Heart left ventricle (tissue), 16 donors: ENCODE measurements at regions not wholly inside any gene's neighbourhood (a gene's known extent, or its start where the extent isn't known, plus 50 kb on each side); places are given as distances from the start of the nearest gene placed in this dataset.

ENCODE experiments used
- ATAC-seq, 4 donors: fragments of 200-7000 bp; cut with Tn5 transposase; one replicate each; pipeline ENCODE4 v1.9.1; 2020 to 2022; ENCODE audit warnings: moderate library complexity in 4 of 4, mild to moderate bottlenecking in 3 of 4, moderate number of reproducible peaks in 1 of 4
- DNase-seq, 5 donors: peaks; one replicate each; pipeline ENCODE4 v3.0.0-alpha.2; 2020
- H3K27ac ChIP-seq, 12 donors: fragments of 200-600 bp; sonication (generic) in 4 of 12; one replicate each; pipeline versions ENCODE4 v1.5.0 to v1.8.0; 2016 to 2022; ENCODE audit warnings: mild to moderate bottlenecking in 2 of 12
- H3K27me3 ChIP-seq, 9 donors: fragments of 200-600 bp; sonication (generic) in 2 of 9; one replicate each; pipeline versions ENCODE4 v1.5.1 to v1.8.0; 2016 to 2022; ENCODE audit warnings: mild to moderate bottlenecking in 3 of 9
- H3K36me3 ChIP-seq, 9 donors: fragments of 200-600 bp; sonication (generic) in 2 of 9; one replicate each; pipeline versions ENCODE4 v1.5.0 to v1.8.0; 2018 to 2022; ENCODE audit warnings: mild to moderate bottlenecking in 2 of 9
- H3K4me1 ChIP-seq, 12 donors: fragments of 200-600 bp; sonication (generic) in 4 of 12; one replicate each; pipeline versions ENCODE4 v1.5.0 to v1.8.0; 2016 to 2022; ENCODE audit warnings: mild to moderate bottlenecking in 3 of 12
- H3K4me3 ChIP-seq, 12 donors: fragments of 200-600 bp; sonication (generic) in 4 of 12; one replicate each; pipeline versions ENCODE4 v1.5.0 to v1.8.0; 2017 to 2022; ENCODE audit warnings: mild to moderate bottlenecking in 9 of 12, moderate library complexity in 4 of 12
- H3K9me3 ChIP-seq, 12 donors: fragments of 200-600 bp; sonication (generic) in 4 of 12; one replicate each; pipeline versions ENCODE4 v1.5.0 to v1.8.0; 2016 to 2022; ENCODE audit warnings: mild to moderate bottlenecking in 1 of 12
- CTCF ChIP-seq, 12 donors: fragments of 200-600 bp; sonication (generic) in 4 of 12; IDR thresholded peaks; one replicate each; pipeline versions ENCODE4 v1.5.0 to v1.8.0; 2018 to 2022; ENCODE audit warnings: antibody characterized with exemption in 12 of 12, mild to moderate bottlenecking in 5 of 12
- POLR2A ChIP-seq, 2 donors: fragments of 450-650 bp; IDR thresholded peaks; one replicate each; pipeline ENCODE4 v1.6.1; 2017; ENCODE audit warnings: antibody characterized with exemption in 2 of 2, mild to moderate bottlenecking in 2 of 2, moderate library complexity in 2 of 2
- WGBS, 4 donors: extraction: QIAGEN DNeasy Blood & Tissue Kit in 2 of 4; methylation state at CpG; one replicate each; pipeline versions ENCODE4 v1.1.5 to v1.1.7; 2013 to 2018; 5-methylcytosine and 5-hydroxymethylcytosine counted together
- intact Hi-C, 10 donors: fragments of 100-400 bp; cut with DNase I; formaldehyde crosslinking; loops; one replicate each; pipeline versions ENCODE4 v1.11.1 to v1.14.2; 2022
- donor health status: ischemic (EF 13 %, LVEDD 7.1; RV severe dilation, severe dysfunction).
- donor health status: healthy with polysubstance abuse.
- donor health status: DM: no; HTN: yes; CAD: no.
- donor health status: DM: no; HTN: no; CAD: no.
- donor health status: ischemic (EF 25% LVEDD 6.9; RV normal size, moderate dysfunction).
- donor health status: ischemic (EF 25% LVEDD 5.7; RV mildly dilated, moderate dysfunction).
- donor health status: healthy.
- donor health status: DM: yes; HTN: yes; CAD: no.
- donor health status: ischemic (EF 35%, LVEDD 5.7; RV mildly dilated, moderate dysfunction).
- donor health status: nonischemic (EF 11% LVEDD 7.7; RV severe dilation, severe dysfunction).
- donor health status: DM: yes; HTN: yes; CAD: no.
- donor health status: PGD.
- donor health status: ischemic (EF 29% LVEDD 5.4; RV normal size, mild dysfunction).
- donor health status: nonischemic (EF 23%, LVEDD 6.1; RV moderate dilation, normal function).

GRCh38 chr7:45495618-45496017 lies 78.5 kb upstream of the ADCY1 start:
- Histone ChIP-seq H3K27ac (no peak overlapping the region), H3K4me3 (no peak overlapping the region), H3K4me1 (no peaks in the 10 kb centered on the region), H3K9me3 (peaks cover 0 to 9% (median 1%) of the 10 kb centered on the region in 12 donors), H3K36me3 (no peaks in the 10 kb centered on the region), H3K27me3 (peaks cover 0 to 12% (median 3%) of the 10 kb centered on the region in 9 donors)
- DNase-seq = no peak
- intact Hi-C loops = no loop called here
- TF ChIP-seq CTCF (IDR thresholded peaks at IDR 0.05) (no peak), POLR2A (IDR thresholded peaks at IDR 0.05) (no peak)
- 80 to 93% (median 90%) methylated on average over 3 of the region's 3 CpGs for WGBS, 4 donors
- no peak for ATAC-seq

GRCh38 chr7:45500257-45500656 lies 73.9 kb upstream of the ADCY1 start:
- WGBS, 4 donors = 72 to 88% (median 76%) methylated on average over 2 of the region's 2 CpGs
- intact Hi-C loops = no loop called here
- TF ChIP-seq POLR2A (IDR thresholded peaks at IDR 0.05) (no peak), CTCF (IDR thresholded peaks at IDR 0.05) (no peak)

GRCh38 chr7:45501791-45502190 lies 72.4 kb upstream of the ADCY1 start:
- 47 to 71% (median 64%) methylated on average over 2 of the region's 2 CpGs for WGBS, 4 donors

More at GRCh38 chr7:45500257-45500656, 73.9 kb upstream of the ADCY1 start:
- H3K27me3 ChIP-seq = peaks cover 0 to 12% (median 3%) of the 10 kb centered on the region in 9 donors
- DNase-seq = no peak
- peaks cover 0 to 14% (median 1%) of the 10 kb centered on the region in 12 donors for H3K9me3 ChIP-seq
- no peaks in the 10 kb centered on the region for H3K4me1 ChIP-seq
- ATAC-seq = no peak
- H3K4me3 ChIP-seq = no peak overlapping the region
- H3K27ac ChIP-seq = no peak overlapping the region
- no peaks in the 10 kb centered on the region for H3K36me3 ChIP-seq

GRCh38 chr7:45506059-45506458 lies 68.1 kb upstream of the ADCY1 start:
- Histone ChIP-seq H3K9me3 (peaks cover 0 to 43% (median 14%) of the 10 kb centered on the region in 12 donors), H3K36me3 (no peaks in the 10 kb centered on the region), H3K4me3 (no peak overlapping the region), H3K27ac (no peak overlapping the region), H3K4me1 (peaks cover 0 to 5% (median 0%) of the 10 kb centered on the region in 12 donors), H3K27me3 (no peaks in the 10 kb centered on the region)
- WGBS, 4 donors = 73 to 81% (median 77%) methylated on average over 1 of the region's 1 CpG
- no peak for ATAC-seq
- DNase-seq = no peak
- intact Hi-C loops = no loop called here
- TF ChIP-seq POLR2A (IDR thresholded peaks at IDR 0.05) = no peak
- TF ChIP-seq CTCF (IDR thresholded peaks at IDR 0.05) = no peak

More at GRCh38 chr7:45501791-45502190, 72.4 kb upstream of the ADCY1 start:
- no peak overlapping the region for H3K27ac ChIP-seq
- ATAC-seq = no peak
- H3K27me3 ChIP-seq = peaks cover 0 to 9% (median 0%) of the 10 kb centered on the region in 9 donors
- peaks cover 0 to 23% (median 3%) of the 10 kb centered on the region in 12 donors for H3K9me3 ChIP-seq
- no peaks in the 10 kb centered on the region for H3K36me3 ChIP-seq
- DNase-seq = no peak
- no peaks in the 10 kb centered on the region for H3K4me1 ChIP-seq
- H3K4me3 ChIP-seq = no peak overlapping the region
- intact Hi-C loops = no loop called here
- no peak for TF ChIP-seq CTCF (IDR thresholded peaks at IDR 0.05)
- no peak for TF ChIP-seq POLR2A (IDR thresholded peaks at IDR 0.05)
